ENCODE measurements at regions not wholly inside any gene's neighbourhood (a gene's known extent, or its start where the extent isn't known, plus 50 kb on each side); places are given as distances from the start of the nearest gene placed in this dataset.
"Not testable (repeated sequence)": the region's sequence is repeated elsewhere in the genome, so short reads cannot be mapped to it uniquely, and the experiment has no call there.

GRCh38 chr11:28799316-28799715 lies 691.1 kb downstream of the METTL15 start:
- FAIRE-seq (no peak), DNase-seq (ENCODE audit: insufficient read length) (no peak)
- TF ChIP-seq POLR2AphosphoS5 (IDR thresholded peaks at IDR 0.05; ENCODE audit: low read depth, low read length) = no peak
- TF ChIP-seq POLR2A (IDR thresholded peaks at IDR 0.05; ENCODE audit: low read depth, low read length) = no peak
- TF ChIP-seq TAF1 (IDR thresholded peaks at IDR 0.05; ENCODE audit: borderline replicate concordance, low read depth, low read length) = no peak

GRCh38 chr11:28798286-28798685 lies 690.1 kb downstream of the METTL15 start:
- DNase-seq (ENCODE audit: insufficient read length) (no peak), FAIRE-seq (no peak)
- TF ChIP-seq POLR2A (IDR thresholded peaks at IDR 0.05; ENCODE audit: low read depth, low read length) (no peak), TAF1 (IDR thresholded peaks at IDR 0.05; ENCODE audit: borderline replicate concordance, low read depth, low read length) (no peak), POLR2AphosphoS5 (IDR thresholded peaks at IDR 0.05; ENCODE audit: low read depth, low read length) (no peak)

DNA sequence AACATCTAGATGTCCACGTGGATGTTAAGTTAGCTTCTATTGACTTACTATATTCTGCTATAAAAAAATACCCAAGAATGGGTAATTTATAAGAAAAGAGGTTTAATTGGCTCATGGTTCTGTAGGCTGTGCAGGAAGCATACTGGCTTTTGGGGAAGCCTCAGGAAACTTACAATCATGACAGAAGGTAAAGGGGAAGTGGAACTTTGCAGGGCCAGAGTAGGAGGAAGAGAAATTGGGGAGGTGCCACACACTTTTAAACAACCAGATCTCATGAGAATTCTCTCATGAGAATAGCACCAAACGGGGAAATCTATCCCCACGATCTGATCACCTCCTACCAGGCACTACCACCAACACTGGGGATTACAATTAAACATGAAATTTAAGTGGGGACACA lies 689.3 kb downstream of the METTL15 start:
- no peak for TF ChIP-seq POLR2AphosphoS5 (IDR thresholded peaks at IDR 0.05; ENCODE audit: low read depth, low read length)
- TF ChIP-seq POLR2A (IDR thresholded peaks at IDR 0.05; ENCODE audit: low read depth, low read length) = no peak
- no peak for TF ChIP-seq TAF1 (IDR thresholded peaks at IDR 0.05; ENCODE audit: borderline replicate concordance, low read depth, low read length)
- no peak for DNase-seq (ENCODE audit: insufficient read length)
- no peak for FAIRE-seq

DNA sequence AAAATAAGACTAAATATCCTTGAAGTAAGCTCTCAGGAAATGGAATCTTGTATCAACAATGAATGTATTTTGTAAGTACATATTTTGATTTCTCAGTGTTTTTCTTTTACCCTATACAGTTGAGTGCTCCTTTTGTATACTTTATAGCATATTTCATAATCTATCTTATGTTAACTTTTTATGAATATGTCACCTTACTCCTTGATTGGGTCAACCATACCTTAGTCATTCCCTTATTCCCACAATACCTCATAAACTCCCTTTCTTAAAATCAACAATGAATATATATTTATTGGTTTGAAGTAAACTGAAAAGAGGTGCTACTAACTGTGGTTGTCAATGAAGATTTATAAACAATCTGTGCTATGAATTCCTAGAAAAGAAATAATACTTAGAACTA lies 686.2 kb downstream of the METTL15 start:
- TF ChIP-seq POLR2A (IDR thresholded peaks at IDR 0.05; ENCODE audit: low read depth, low read length) (no peak), POLR2AphosphoS5 (IDR thresholded peaks at IDR 0.05; ENCODE audit: low read depth, low read length) (no peak), TAF1 (IDR thresholded peaks at IDR 0.05; ENCODE audit: borderline replicate concordance, low read depth, low read length) (no peak)
- no peak for DNase-seq (ENCODE audit: insufficient read length)
- no peak for FAIRE-seq

- FAIRE-seq (no peak), DNase-seq (ENCODE audit: insufficient read length) (no peak)
- TF ChIP-seq POLR2AphosphoS5 (IDR thresholded peaks at IDR 0.05; ENCODE audit: low read depth, low read length) (no peak), POLR2A (IDR thresholded peaks at IDR 0.05; ENCODE audit: low read depth, low read length) (no peak), TAF1 (IDR thresholded peaks at IDR 0.05; ENCODE audit: borderline replicate concordance, low read depth, low read length) (no peak)
These were observed 685.1 kb downstream of the METTL15 start for GRCh38 chr11:28793282-28793738.

DNA sequence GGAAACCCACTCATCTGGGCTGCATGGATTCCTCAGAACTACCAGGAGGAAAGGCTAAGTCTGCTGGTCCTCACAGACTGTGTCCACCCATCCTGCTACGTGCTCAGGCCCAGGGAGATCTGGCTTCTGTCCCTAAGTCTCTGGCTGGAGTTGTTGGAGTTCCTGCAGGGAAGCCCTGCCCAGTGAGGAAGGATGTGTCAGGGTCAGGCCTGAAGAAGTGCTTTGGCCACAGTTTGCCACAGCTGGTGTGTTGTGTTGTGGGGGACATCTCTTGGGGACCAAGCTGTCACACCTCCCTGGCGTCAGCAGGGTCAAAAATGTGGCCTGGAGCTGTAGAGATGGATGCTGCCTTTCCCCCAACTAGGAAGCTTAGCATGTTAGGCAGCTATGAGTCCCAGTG lies 684.7 kb downstream of the METTL15 start:
- TF ChIP-seq POLR2AphosphoS5 (IDR thresholded peaks at IDR 0.05; ENCODE audit: low read depth, low read length) (no peak), POLR2A (IDR thresholded peaks at IDR 0.05; ENCODE audit: low read depth, low read length) (no peak), TAF1 (IDR thresholded peaks at IDR 0.05; ENCODE audit: borderline replicate concordance, low read depth, low read length) (no peak)
- DNase-seq (ENCODE audit: insufficient read length) = no peak
- FAIRE-seq = no peak

GRCh38 chr11:28787897-28788296 lies 679.7 kb downstream of the METTL15 start:
- not testable (repeated sequence) for FAIRE-seq; DNase-seq (ENCODE audit: insufficient read length)

DNA sequence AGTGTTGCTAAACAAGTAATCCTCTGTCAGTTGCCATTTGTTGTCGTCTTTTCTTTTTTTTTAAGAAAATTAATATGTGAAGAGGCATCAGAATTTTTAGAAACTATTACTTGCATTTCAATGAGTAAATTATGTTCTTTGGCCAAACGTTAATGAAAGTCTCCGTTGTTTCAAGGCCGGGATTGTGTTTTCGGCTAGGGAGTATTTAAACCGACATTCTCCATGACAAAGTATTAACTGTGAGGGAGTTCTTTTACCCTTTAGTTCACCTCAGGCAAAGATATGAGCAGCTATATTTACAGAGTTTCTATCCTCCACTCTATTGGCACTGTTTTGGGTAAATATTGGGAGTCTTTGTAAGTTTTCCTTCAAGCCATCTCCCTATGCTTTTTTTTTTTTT lies 668.9 kb downstream of the METTL15 start:
- TF ChIP-seq TAF1 (IDR thresholded peaks at IDR 0.05; ENCODE audit: borderline replicate concordance, low read depth, low read length) = no peak
- TF ChIP-seq POLR2AphosphoS5 (IDR thresholded peaks at IDR 0.05; ENCODE audit: low read depth, low read length) = no peak
- TF ChIP-seq POLR2A (IDR thresholded peaks at IDR 0.05; ENCODE audit: low read depth, low read length) = no peak
- DNase-seq (ENCODE audit: insufficient read length) = no peak
- no peak for FAIRE-seq

DNA sequence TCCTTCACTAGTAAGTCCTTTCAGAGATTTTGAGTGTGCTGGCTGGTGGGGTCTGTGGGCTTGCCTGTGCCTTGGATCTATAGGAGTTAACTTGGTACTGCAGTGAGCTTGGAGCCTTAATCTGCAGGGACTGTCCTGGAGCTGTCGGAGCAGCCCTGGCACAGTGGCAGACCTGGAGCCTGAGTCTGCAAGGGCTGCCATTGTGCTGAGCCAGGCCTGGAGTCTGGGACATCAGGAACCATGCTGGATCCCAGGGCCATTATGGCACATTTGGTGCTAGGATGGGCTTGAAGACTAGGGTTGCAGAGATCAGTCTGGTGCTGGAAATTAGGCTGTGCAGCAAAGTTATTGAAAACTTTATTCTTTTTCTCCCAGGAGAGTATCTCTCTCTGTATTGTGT lies 665.4 kb downstream of the METTL15 start:
- FAIRE-seq = no peak
- no peak for DNase-seq (ENCODE audit: insufficient read length)
- no peak for TF ChIP-seq TAF1 (IDR thresholded peaks at IDR 0.05; ENCODE audit: borderline replicate concordance, low read depth, low read length)
- no peak for TF ChIP-seq POLR2A (IDR thresholded peaks at IDR 0.05; ENCODE audit: low read depth, low read length)
- TF ChIP-seq POLR2AphosphoS5 (IDR thresholded peaks at IDR 0.05; ENCODE audit: low read depth, low read length) = no peak

DNA sequence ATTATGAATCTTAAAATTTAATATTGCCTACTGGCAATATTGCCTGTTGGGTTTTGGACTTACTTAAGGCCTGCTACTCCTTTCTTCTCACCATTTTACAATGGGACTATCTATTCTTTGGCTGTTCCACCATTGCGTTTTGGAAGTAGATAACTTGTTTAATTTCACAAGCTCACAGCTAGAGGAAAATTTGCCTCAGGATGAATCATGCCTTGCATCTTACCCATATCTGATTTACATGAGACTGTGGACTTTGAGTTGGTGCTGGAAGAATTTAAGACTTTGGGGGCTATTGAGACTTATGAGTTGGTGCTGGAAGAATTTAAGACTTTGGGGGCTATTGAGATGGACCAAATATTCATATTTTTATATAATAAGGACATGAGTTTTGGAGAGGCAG lies 662.6 kb downstream of the METTL15 start:
- no peak for FAIRE-seq
- TF ChIP-seq TAF1 (IDR thresholded peaks at IDR 0.05; ENCODE audit: borderline replicate concordance, low read depth, low read length) (no peak), POLR2A (IDR thresholded peaks at IDR 0.05; ENCODE audit: low read depth, low read length) (no peak), POLR2AphosphoS5 (IDR thresholded peaks at IDR 0.05; ENCODE audit: low read depth, low read length) (no peak)
- no peak for DNase-seq (ENCODE audit: insufficient read length)

DNA sequence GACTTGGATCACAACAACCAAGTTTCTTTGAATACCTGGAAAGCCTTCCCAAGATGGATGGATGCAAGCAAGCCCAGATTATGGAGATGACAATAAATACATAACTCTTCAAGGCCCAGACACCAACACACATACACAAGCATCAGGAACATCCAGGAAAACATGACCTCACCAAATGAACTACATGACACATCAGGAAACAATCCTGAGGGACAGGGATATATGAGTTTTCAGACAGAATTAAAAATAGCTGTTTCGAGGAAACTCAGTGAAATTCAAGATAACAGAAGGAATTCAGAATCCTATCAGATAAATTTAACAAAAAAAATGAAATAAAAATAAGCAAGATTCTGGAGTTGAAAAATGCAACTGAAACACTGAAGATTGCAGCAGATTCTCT lies 659.4 kb downstream of the METTL15 start:
- DNase-seq (ENCODE audit: insufficient read length) (no peak), FAIRE-seq (no peak)
- no peak for TF ChIP-seq POLR2AphosphoS5 (IDR thresholded peaks at IDR 0.05; ENCODE audit: low read depth, low read length)
- TF ChIP-seq TAF1 (IDR thresholded peaks at IDR 0.05; ENCODE audit: borderline replicate concordance, low read depth, low read length) = no peak
- TF ChIP-seq POLR2A (IDR thresholded peaks at IDR 0.05; ENCODE audit: low read depth, low read length) = no peak

DNA sequence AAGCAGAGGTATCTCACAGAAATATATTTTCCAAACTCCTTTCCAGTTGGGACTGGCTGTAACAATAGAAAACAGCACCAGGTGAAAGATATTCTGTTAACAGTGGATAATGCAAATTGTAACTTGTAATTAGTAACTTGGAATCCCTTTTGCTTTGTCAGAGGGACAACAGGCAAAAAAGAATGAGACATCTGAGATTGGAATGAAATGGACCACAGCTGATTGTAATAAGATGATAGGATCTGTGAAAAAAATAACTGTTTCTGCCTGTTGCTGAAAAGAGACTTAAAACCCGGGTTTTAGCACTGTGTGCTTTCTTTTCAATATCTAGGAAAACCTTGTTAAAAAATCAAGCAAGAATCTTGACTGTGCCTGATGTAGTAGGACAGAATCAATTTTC lies 655.7 kb downstream of the METTL15 start:
- no peak for FAIRE-seq
- TF ChIP-seq POLR2AphosphoS5 (IDR thresholded peaks at IDR 0.05; ENCODE audit: low read depth, low read length) (no peak), POLR2A (IDR thresholded peaks at IDR 0.05; ENCODE audit: low read depth, low read length) (no peak), TAF1 (IDR thresholded peaks at IDR 0.05; ENCODE audit: borderline replicate concordance, low read depth, low read length) (no peak)
- no peak for DNase-seq (ENCODE audit: insufficient read length)

- FAIRE-seq (no peak), DNase-seq (ENCODE audit: insufficient read length) (no peak)
- no peak for TF ChIP-seq TAF1 (IDR thresholded peaks at IDR 0.05; ENCODE audit: borderline replicate concordance, low read depth, low read length)
- TF ChIP-seq POLR2A (IDR thresholded peaks at IDR 0.05; ENCODE audit: low read depth, low read length) = no peak
- TF ChIP-seq POLR2AphosphoS5 (IDR thresholded peaks at IDR 0.05; ENCODE audit: low read depth, low read length) = no peak
These were observed 655.0 kb downstream of the METTL15 start for GRCh38 chr11:28763151-28763550.
